ENCODE measurements at regions not wholly inside any gene's neighbourhood (a gene's known extent, or its start where the extent isn't known, plus 50 kb on each side); places are given as distances from the start of the nearest gene placed in this dataset.

- no peak for TF ChIP-seq RELA (IDR thresholded peaks at IDR 0.05; ENCODE audit: borderline replicate concordance, partially characterized antibody)
- no peak for TF ChIP-seq IRF5 (IDR thresholded peaks at IDR 0.05; ENCODE audit: borderline replicate concordance)
Measured at GRCh38 chr18:22838639-22839277, 94.4 kb upstream of the RBBP8 start (continued).

- Histone ChIP-seq H3K4me3 (no peak overlapping the region), H3K27me3 (replicated peaks in 1 of 2; ENCODE audit: control insufficient read depth in 2 of 2, insufficient read depth in 2 of 2, low read length in 1 of 2) (no peaks in the 10 kb centered on the region), H3K27ac (ENCODE audit: control insufficient read depth, insufficient read depth) (no peak overlapping the region), H3K9me3 (replicated peaks; ENCODE audit: control insufficient read depth, insufficient read depth, low read length) (no peaks in the 10 kb centered on the region), H4K20me1 (ENCODE audit: control insufficient read depth, insufficient read depth) (no peaks in the 10 kb centered on the region), H2AFZ (ENCODE audit: control insufficient read depth, low read depth, low read length) (no peak overlapping the region), H3K4me2 (ENCODE audit: control insufficient read depth, insufficient read depth) (0 out of 2 replicates have a peak overlapping the region, but pooled peaks have one; percentile 27), H3K9ac (ENCODE audit: control insufficient read depth, insufficient read depth, low read length) (no peak overlapping the region), H3K79me2 (ENCODE audit: control insufficient read depth, insufficient read depth, low read length) (no peaks in the 10 kb centered on the region), H3K4me1 (ENCODE audit: control insufficient read depth, insufficient read depth, low read length) (peaks cover 9% of the 10 kb centered on the region), H3K36me3 (ENCODE audit: control insufficient read depth in 2 of 2, insufficient read depth in 2 of 2, low read length in 1 of 2) (no peaks in the 10 kb centered on the region)
- ChIA-PET SMC1A (ENCODE audit: uncharacterized antibody, unreplicated experiment) (interaction anchor here (1.0 to 2.7 kb wide), 10 partner anchors 8 to 575 kb away, joined by 3 to 25 read pairs (median 4); no protein-coding TSS in a partner anchor), CTCF (interaction anchor here (0.7 to 2.3 kb wide), 8 partner anchors 8 to 144 kb away, joined by 3 to 12 read pairs (median 4); no protein-coding TSS in a partner anchor), POLR2A (interaction anchor here (0.6 to 1.0 kb wide), 2 partner anchors 62 to 94 kb away, joined by 3 to 4 read pairs; partner anchors contain the start of gene RBBP8), RAD21 (ENCODE audit: unreplicated experiment) (interaction anchor here (0.7 to 2.1 kb wide), 6 partner anchors 9 to 576 kb away, joined by 3 to 11 read pairs (median 6); no protein-coding TSS in a partner anchor)
- in situ Hi-C loops (cut with MboI) (no loop called here), intact Hi-C loops (cut with micrococcal nuclease; ENCODE audit: unreplicated experiment) (no loop called here)
- FAIRE-seq (no peak), DNase-seq (ENCODE audit: low read depth, low spot score) (no peak), ATAC-seq (peak; percentile 84)
- BruUV-seq (replicated peaks): no TSS peak
- 0% methylated on average over 2 of the region's 2 CpGs for WGBS (ENCODE audit: insufficient coverage, insufficient replicate concordance, low lambda C conversion rate, missing lambda C conversion rate)
- TF ChIP-seq NFYB (IDR thresholded peaks at IDR 0.05; ENCODE audit: insufficient read depth, low read depth, low read length) (no peak), MTA3 (IDR thresholded peaks at IDR 0.05; ENCODE audit: borderline replicate concordance, low read length) (no peak), BRCA1 (IDR thresholded peaks at IDR 0.05; ENCODE audit: low read depth, low read length) (no peak), STAT3 (IDR thresholded peaks at IDR 0.05; ENCODE audit: low read depth, low read length) (no peak), ZZZ3 (IDR thresholded peaks at IDR 0.05; ENCODE audit: control insufficient read depth, insufficient read length, low read depth) (no peak), SMAD1 (IDR thresholded peaks at IDR 0.05; ENCODE audit: low read depth, partially characterized antibody) (no peak), JUND (IDR thresholded peaks at IDR 0.05; ENCODE audit: low read depth, low read length) (no peak), LARP7 (IDR thresholded peaks at IDR 0.05) (no peak), E2F8 (IDR thresholded peaks at IDR 0.05; ENCODE audit: low read depth, partially characterized antibody) (no peak), REST (IDR thresholded peaks at IDR 0.05; ENCODE audit: low read depth, low read length) (no peak), JUNB (IDR thresholded peaks at IDR 0.05) (no peak), FOS (IDR thresholded peaks at IDR 0.05; ENCODE audit: borderline replicate concordance, extremely low read depth, insufficient read length) (no peak), TBL1XR1 (IDR thresholded peaks at IDR 0.05; ENCODE audit: low read depth, low read length) (no peak)
Measured at GRCh38 chr18:22839340-22839821, 93.7 kb upstream of the RBBP8 start.

All from GM12878 (cell line).